22Rv1 (cell line): ENCODE measurements at regions not wholly inside any gene's neighbourhood (a gene's known extent, or its start where the extent isn't known, plus 50 kb on each side); places are given as distances from the start of the nearest gene placed in this dataset.

Experiments
- ZFX ChIP-seq: fragments of 450-650 bp; IDR thresholded peaks from 2 replicates; pipeline ENCODE4 v1.6.1; 2017; ENCODE audit warnings: antibody characterized with exemption, borderline replicate concordance
- TF ChIP-seq, protein P1 (sequence below): fragments of 450-650 bp; IDR thresholded peaks from 2 replicates; pipeline ENCODE4 v1.5.1; 2017; ENCODE audit warnings: mild to moderate bottlenecking

DNA sequence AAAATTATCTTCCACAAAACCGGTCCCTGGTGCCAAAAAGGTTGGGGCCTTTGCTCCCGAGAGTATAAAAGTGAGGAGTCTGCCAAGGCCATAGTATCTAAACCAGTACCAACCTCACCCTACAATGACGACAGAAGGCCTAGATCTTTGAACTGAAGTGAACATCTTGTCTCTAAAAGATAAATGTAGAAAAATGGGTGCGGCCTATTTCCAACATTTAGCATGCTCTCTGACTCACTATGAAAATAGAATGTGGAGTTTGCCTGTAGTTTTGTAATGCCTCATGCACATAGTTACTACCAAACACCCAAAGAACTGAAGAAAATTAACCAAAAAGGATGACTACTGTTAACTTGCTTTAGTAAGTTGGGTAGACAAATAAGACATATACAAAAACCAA is 218.4 kb downstream of the SLITRK2 start:
- TF ChIP-seq, protein P1, sequence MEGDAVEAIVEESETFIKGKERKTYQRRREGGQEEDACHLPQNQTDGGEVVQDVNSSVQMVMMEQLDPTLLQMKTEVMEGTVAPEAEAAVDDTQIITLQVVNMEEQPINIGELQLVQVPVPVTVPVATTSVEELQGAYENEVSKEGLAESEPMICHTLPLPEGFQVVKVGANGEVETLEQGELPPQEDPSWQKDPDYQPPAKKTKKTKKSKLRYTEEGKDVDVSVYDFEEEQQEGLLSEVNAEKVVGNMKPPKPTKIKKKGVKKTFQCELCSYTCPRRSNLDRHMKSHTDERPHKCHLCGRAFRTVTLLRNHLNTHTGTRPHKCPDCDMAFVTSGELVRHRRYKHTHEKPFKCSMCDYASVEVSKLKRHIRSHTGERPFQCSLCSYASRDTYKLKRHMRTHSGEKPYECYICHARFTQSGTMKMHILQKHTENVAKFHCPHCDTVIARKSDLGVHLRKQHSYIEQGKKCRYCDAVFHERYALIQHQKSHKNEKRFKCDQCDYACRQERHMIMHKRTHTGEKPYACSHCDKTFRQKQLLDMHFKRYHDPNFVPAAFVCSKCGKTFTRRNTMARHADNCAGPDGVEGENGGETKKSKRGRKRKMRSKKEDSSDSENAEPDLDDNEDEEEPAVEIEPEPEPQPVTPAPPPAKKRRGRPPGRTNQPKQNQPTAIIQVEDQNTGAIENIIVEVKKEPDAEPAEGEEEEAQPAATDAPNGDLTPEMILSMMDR: no peak
- TF ChIP-seq ZFX: no peak
